MM.1S (cell line): ENCODE measurements at regions not wholly inside any gene's neighbourhood (a gene's known extent, or its start where the extent isn't known, plus 50 kb on each side); places are given as distances from the start of the nearest gene placed in this dataset.

Source experiments
- EZH2 ChIP-seq: fragments of 300-600 bp; sonication (generic); optimal IDR thresholded peaks from 2 replicates; pipeline ENCODE3; 2017; ENCODE audit warnings: low read depth, mild to moderate bottlenecking, antibody characterized with exemption, low read length, mixed read lengths
- EZH2phosphoT487 ChIP-seq: fragments of 300-600 bp; sonication (generic); IDR thresholded peaks from 2 replicates; pipeline ENCODE4 v1.6.1; 2018; ENCODE audit warnings: antibody characterized with exemption, low read length
- TF ChIP-seq, protein P1 (sequence below): fragments of 300-600 bp; sonication (generic); IDR thresholded peaks from 2 replicates; pipeline ENCODE4 v1.5.1; 2016; ENCODE audit warnings: antibody characterized with exemption, low read length, mixed read lengths

DNA sequence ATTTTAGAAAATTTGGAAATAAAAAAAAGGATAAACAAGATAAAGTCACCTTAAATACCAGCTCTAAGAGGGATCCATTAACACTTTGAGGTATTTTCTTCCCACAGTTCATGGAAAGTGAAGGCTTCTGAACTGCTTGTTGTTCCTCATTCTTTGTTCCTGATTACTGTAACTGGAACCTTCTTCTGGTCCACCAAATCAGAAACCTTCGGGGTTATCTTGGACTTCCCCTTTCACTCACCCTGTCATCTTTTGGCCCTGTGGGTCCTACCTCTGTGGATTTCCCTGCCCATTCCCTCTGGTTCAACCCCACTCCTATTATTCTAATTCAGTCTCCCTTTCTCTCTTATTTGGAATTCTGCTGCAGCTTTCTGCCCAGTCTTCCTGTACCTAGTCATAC is 116.5 kb upstream of the PRPS1L1 start:
- TF ChIP-seq, protein P1, sequence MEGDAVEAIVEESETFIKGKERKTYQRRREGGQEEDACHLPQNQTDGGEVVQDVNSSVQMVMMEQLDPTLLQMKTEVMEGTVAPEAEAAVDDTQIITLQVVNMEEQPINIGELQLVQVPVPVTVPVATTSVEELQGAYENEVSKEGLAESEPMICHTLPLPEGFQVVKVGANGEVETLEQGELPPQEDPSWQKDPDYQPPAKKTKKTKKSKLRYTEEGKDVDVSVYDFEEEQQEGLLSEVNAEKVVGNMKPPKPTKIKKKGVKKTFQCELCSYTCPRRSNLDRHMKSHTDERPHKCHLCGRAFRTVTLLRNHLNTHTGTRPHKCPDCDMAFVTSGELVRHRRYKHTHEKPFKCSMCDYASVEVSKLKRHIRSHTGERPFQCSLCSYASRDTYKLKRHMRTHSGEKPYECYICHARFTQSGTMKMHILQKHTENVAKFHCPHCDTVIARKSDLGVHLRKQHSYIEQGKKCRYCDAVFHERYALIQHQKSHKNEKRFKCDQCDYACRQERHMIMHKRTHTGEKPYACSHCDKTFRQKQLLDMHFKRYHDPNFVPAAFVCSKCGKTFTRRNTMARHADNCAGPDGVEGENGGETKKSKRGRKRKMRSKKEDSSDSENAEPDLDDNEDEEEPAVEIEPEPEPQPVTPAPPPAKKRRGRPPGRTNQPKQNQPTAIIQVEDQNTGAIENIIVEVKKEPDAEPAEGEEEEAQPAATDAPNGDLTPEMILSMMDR, result no peak
- TF ChIP-seq EZH2 (no peak), EZH2phosphoT487 (no peak)
